NCI-H2107 treated with DMSO at 0.1 percent for 48 hours (cell line): ENCODE measurements at regions not wholly inside any gene's neighbourhood (a gene's known extent, or its start where the extent isn't known, plus 50 kb on each side); places are given as distances from the start of the nearest gene placed in this dataset.

Experiments used
- DNase-seq: peaks from one replicate; lab custom pipeline; 2025; ENCODE audit not compliant: unreplicated experiment; lab: John Stamatoyannopoulos, UW

GRCh38 chr2:186433777-186434432 lies 52.2 kb upstream of the ZC3H15 start:
- no peak for DNase-seq
